GM04504 (cell line): ENCODE measurements at regions not wholly inside any gene's neighbourhood (a gene's known extent, or its start where the extent isn't known, plus 50 kb on each side); places are given as distances from the start of the nearest gene placed in this dataset.

Source experiments
- DNase-seq: peaks from one replicate; pipeline ENCODE4 v3.0.0-alpha.2; 2012; ENCODE audit warnings: low read depth

- no peak for DNase-seq
Observed at GRCh38 chr2:16317211-16317830, 348.3 kb downstream of the CYRIA start.

GRCh38 chr2:16316456-16317210 is 349.0 kb downstream of the CYRIA start:
- no peak for DNase-seq

DNA sequence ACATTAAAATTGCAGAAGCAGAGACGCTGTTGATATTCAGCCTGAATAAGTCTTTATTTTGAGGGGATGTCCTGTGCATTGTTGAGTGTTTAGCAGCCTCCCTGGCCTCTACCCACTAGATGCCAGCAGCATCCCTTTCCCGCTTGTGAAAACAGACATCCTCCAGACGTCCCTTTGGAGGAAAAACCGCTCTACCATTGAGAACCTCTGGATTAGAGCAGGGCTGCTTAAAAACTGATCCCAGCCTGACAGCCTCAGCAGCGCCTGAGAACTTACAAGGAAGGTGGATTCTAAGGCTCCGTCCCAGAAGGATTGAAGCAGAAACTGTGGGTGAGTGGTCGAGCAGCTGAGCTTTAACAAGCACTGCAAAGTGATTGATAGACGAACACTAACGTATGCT is 349.7 kb downstream of the CYRIA start:
- DNase-seq: no peak

- no peak for DNase-seq
Observed at GRCh38 chr2:16315458-16315835, 350.2 kb downstream of the CYRIA start.

GRCh38 chr2:16314691-16315457 is 350.8 kb downstream of the CYRIA start:
- DNase-seq: no peak

- DNase-seq: no peak
Observed at GRCh38 chr2:16314001-16314400, 351.6 kb downstream of the CYRIA start.

DNA sequence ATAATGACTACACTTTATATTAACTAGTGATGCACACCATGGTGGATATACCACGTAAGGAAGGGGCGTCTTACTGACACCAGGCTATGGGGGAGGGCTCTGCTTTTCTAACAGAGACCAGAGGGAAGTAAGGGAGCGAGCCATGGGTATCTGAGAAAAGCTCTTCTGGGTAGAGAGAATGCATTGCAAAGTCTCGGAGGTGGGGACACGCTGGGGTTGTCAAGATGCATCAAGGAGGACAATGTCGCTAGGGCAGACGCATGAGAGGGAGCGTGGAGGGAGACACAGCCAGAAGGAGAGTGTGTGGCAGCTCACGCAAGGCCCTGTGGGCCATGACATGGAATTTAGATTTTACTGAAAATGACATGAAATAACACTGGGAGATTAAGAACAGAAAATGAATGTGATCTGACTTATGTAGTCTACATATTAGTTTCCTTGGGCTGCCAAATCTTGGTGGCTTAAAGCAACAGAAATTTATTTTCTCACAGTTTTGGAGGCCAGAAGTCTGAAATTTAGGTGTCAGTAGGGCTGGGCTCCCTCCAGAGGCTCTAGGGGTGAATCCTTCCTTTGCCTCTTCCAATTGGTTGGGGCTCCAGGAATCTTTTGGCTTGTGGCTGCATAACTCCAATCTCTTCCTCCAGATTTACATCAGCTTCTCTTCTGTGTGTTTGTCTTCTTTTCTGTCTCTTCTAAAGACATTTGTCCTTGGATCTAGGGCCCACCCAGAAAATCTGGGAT is 352.2 kb downstream of the CYRIA start:
- no peak for DNase-seq

GRCh38 chr2:16312771-16313170 is 352.9 kb downstream of the CYRIA start:
- no peak for DNase-seq

GRCh38 chr2:16311521-16312440 is 353.9 kb downstream of the CYRIA start:
- DNase-seq: no peak

DNA sequence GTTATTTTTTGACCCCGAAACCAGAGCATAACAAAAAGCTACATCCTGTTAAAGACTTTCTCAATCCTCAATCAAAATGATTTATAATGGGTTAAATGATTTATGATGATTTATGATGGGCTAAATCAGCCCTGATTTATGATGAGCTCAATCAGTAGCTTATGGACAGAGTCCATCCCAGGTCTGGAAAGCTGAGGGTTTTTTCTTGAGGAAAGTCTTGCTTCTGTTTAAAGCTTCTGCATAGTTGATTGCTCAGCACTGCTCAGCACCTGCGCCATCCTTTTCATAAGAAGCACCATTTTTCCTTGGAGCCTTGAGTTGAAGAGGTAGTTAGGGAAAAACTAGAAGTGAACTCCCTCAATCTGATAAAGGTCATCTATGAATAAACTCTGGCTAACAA is 356.8 kb downstream of the CYRIA start:
- DNase-seq: no peak

DNA sequence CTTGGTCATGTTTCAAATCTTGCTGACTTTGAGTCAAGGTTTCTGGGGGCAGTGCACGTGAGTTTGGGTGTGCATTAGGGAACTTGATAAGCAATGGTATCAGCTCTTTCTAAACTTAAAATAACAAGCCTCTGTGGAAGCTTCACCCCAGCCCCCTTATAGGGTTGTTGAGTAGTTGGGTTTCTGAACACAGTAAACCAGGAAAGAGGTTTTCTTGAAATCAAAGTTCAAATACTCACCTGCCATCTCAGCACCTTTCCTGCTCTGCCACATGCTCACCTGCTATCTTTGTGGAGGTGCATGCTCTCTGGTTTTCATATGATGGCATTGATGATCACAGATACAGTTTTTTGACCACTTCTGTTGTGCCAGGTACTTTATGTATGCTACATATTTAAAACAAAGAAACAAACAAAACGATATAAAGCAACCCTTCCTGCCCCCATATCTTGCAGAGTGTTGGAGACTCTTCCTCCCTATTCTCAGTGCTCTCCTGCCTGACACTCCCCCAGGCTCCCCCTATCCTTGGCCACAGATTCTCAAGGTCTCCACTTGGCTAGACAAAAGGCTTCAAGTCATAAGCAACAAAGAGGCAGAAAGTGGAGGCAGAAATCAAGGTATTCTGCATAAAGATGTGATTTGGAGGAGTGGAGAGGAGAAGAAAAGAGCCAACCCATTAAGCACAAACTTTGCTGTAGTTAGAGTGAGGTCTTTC is 360.6 kb downstream of the CYRIA start:
- no peak for DNase-seq

DNA sequence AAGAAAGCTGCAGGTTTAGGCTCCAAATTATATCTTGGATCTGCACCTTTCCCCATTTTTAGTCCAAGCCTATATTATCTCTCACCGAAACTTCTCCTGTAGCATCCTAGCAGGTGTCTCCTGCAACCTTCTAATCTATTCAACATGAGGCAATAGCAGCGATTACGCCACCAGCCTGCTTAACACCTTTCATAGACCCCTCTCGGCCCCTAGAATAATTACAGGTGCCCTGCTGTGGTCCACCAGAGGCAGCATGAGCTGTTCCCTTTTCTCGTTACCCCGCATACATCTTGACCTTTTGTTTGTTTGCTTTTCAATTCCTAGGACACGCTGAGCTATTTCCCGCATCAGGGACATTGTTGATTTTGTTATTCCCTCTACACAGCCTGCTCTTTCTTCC is 361.9 kb downstream of the CYRIA start:
- DNase-seq: no peak

DNA sequence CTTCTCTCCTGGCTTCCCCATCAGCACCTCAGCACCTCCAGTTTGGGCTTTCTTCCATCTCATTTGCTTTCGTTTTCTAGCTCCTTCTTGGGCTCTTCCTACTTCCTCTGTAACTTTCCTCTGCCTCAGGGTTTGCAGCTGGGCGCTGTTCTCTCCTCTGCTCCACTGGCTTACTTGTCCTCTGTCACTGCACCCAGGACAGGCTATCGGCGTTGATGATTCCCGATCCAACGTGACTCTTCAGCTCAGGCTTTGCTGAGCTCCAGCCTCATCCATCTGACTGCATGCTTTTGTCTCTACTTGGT is 362.4 kb downstream of the CYRIA start:
- no peak for DNase-seq

DNA sequence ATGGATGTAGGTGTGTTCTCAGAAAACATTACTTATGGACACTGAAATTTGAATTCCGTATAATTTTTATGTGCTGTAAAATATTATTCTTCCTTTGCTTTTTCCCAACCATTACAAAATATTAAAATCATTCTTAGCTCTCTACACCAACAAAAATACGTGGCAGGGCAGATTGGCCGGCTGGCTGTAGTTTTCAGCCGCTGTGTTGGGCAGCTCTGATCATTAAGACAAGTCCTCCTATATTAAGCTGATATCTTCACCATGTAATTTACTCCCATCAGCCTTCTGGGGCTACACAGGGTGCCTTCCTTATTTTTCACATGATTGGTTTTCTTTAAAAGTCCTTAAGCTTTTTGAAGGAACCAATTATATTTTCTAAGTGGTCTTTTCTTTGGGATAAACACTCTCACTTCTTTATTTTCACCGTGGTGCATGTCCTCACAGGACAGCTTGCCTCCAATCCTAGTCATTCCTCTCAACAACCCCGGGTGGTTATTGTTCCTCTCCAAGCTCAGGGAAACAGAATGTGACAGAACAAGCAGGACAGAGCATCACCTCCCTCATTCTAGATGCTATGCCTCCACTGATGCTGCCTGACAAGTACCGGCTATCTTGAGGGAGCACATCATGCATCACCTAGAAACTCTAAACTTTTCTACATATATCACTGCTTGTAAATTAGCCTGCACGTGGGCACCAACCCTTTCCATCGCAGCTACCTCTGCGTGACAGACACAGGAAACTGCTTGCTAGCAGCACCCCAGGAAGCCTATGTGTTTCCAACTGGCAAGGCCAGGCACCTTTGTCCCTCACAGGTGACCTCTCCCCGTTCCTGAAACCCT is 362.3 kb downstream of the MYCN start:
- DNase-seq: no peak

DNA sequence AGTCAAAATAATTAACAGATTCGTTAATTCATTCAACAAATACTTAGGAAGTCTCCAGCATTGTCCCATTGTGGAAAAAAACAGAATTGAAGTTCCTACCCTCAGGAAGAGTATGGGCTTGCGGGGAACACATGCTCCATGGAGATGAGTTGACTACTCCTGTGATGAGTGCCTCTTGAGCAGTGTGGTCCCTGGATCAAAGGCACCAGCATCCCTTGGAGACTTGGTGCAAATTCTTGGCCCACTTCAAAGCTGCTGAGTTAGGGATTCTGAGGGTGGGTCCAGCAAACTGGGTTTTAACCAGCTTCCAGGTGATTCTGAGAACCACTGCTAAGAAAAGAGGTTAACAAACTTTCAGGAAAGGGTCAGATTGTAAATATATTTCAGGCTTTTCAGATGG is 361.6 kb downstream of the MYCN start:
- no peak for DNase-seq

DNA sequence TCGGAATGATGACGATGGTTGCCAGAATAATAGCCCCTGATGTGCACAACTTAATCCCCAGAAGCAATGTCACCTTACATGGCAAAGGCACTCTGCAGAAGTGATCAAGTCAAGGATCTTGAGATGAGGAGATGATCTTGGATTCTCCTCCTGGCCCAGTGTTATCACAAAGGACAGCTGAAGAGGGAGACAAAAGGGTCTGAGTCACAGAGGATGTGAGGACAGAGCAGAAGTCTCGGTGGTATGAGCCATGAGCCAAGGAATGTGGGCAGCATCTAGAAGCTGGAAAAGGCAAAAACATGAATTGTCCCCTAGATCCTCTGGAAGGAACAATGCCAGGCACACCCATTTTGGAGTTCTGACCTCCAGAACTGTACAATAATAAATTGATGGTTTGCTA is 358.5 kb downstream of the MYCN start:
- DNase-seq: no peak

DNA sequence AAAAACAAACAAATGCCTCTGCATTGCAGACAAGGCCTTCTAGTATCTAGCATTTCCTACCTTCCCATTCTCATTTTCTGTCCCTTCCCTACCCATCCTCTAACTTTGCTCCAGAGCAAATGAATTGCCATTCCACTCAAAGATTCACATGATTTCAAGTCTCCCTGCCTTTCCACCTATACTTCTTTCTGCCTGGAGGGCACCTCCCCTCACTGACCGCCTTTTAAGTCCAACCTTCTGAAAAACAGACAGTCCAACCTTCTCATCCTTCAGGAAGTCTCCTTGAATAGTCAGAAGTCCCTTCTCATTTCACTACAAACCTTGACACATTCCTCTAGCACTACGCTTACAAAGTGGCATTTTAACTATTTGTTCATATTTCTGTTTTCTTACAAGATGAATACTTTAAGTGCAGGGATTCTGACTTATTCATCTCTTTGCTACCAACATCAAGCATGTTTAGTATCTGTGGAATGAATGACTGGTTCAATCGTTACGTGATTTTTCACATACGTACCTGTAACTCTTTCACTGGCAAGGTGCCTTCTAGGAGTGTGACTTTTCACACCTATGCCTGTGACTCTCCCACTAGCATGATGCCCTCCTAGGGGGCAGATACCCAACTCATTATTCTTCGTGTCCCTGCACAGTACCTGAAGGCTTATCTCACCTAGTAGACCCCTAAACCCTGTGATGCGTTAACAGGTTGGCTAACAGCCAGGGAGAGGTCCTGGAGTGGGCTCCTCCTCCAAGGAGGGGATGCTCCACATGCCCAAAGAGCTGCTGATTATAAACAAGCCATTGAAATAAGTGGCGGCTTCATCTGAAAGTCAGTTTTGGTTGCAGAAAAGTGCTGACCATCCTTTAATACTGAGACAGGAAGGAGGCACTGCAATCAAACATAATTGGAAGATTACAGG is 356.2 kb downstream of the MYCN start:
- DNase-seq: no peak

GRCh38 chr2:16296038-16296290 is 355.6 kb downstream of the MYCN start:
- no peak for DNase-seq

DNA sequence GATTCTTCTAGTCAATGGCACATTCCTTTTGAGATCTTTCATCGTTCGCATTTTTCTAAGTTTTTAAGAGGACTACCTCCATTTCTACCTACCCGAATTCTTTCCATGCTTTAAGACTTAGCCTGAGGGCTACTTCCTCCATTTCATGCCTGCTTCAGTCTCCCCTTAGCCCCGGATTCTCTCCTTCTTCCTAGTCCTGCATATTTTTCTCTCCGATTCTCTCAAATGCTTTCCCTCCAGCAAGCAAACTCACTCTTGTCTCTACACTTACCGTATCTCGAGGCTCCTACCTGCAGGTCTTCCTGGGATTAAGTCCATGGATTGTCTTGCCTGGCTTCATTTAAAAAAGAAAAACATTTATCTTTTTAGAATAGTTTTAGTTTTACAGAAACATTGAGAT is 354.4 kb downstream of the MYCN start:
- no peak for DNase-seq
